ENCODE measurements at regions not wholly inside any gene's neighbourhood (a gene's known extent, or its start where the extent isn't known, plus 50 kb on each side); places are given as distances from the start of the nearest gene placed in this dataset.

DNA sequence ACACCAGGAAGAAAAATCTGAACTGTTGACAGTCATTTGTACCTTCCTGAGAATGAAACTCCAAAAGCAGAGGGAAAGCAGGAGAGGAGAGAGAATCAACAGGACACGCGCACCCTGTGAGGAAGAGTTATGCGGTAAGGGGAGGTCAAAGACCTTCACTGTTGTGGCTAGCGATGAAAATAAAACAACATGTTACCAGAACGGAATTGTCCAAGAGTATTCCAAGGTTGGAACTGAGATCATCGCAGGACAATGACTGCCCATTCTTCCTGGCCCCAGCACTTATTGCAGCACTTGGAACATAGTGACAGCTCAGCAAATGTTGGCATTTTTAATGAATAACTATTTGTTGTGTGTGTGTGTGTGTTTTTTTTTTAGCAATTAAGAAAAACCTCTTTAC, 176.0 kb upstream of the TSC22D1 start:
- H3K4me3 ChIP-seq (ENCODE audit: low read length), result no peak overlapping the region
- no peak for ATAC-seq (ENCODE audit: poor library complexity)
- H3K36me3 ChIP-seq (ENCODE audit: insufficient read depth, low read length), result no peaks in the 10 kb centered on the region
- no peak overlapping the region for H3K27ac ChIP-seq (ENCODE audit: low read depth in 1 of 2, low read length in 2 of 2)
- no peak overlapping the region for H3K4me3 Mint-ChIP-seq
- no peak for DNase-seq
- TF ChIP-seq, protein P1, sequence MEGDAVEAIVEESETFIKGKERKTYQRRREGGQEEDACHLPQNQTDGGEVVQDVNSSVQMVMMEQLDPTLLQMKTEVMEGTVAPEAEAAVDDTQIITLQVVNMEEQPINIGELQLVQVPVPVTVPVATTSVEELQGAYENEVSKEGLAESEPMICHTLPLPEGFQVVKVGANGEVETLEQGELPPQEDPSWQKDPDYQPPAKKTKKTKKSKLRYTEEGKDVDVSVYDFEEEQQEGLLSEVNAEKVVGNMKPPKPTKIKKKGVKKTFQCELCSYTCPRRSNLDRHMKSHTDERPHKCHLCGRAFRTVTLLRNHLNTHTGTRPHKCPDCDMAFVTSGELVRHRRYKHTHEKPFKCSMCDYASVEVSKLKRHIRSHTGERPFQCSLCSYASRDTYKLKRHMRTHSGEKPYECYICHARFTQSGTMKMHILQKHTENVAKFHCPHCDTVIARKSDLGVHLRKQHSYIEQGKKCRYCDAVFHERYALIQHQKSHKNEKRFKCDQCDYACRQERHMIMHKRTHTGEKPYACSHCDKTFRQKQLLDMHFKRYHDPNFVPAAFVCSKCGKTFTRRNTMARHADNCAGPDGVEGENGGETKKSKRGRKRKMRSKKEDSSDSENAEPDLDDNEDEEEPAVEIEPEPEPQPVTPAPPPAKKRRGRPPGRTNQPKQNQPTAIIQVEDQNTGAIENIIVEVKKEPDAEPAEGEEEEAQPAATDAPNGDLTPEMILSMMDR (IDR thresholded peaks at IDR 0.05), result no peak
- no peaks in the 10 kb centered on the region for H3K27me3 Mint-ChIP-seq
- H3K27me3 ChIP-seq (ENCODE audit: control insufficient read depth in 1 of 2, insufficient read depth in 2 of 2, low read length in 2 of 2), result no peaks in the 10 kb centered on the region
- H3K4me1 ChIP-seq (ENCODE audit: insufficient read depth, low read length), result no peaks in the 10 kb centered on the region
- intact Hi-C loops (cut with DNase I, micrococcal nuclease), result no loop called here
- no peaks in the 10 kb centered on the region for H3K36me3 Mint-ChIP-seq (ENCODE audit: low read depth)
- no peaks in the 10 kb centered on the region for H3K9me3 Mint-ChIP-seq
- ChIA-PET CTCF (no interaction called here), POLR2A (no interaction called here)
- H3K4me1 Mint-ChIP-seq (ENCODE audit: low read depth), result no peaks in the 10 kb centered on the region
- no peaks in the 10 kb centered on the region for H3K9me3 ChIP-seq (ENCODE audit: control insufficient read depth in 1 of 2, insufficient read depth in 1 of 2, low read length in 2 of 2)
- H3K27ac Mint-ChIP-seq, result no peak overlapping the region

DNA sequence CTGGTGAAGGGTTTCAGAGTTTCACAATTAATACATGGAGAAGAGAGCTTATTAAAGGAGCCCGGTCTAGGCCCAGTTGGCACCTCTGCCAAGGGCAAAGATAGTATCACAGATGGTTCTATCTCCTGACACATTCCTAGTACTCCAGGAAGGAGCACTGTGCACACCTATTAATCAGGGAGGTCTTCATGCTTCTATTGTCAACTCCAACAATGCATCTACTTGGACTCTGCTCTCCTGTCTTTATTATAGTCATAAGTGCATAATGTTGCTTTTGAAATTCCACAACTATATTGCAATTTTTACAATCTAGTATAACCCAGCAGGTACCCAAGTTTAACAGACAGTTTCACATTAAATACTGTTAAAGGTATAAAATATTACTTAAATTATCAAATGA, 174.5 kb upstream of the TSC22D1 start:
- DNase-seq (no peak), ATAC-seq (ENCODE audit: poor library complexity) (no peak)
- ChIA-PET CTCF (interaction anchor here (1.5 kb wide), 1 partner anchor 13 kb away, joined by 3 read pairs; no protein-coding TSS in a partner anchor), POLR2A (no interaction called here)
- Histone ChIP-seq H3K36me3 (ENCODE audit: insufficient read depth, low read length) (no peaks in the 10 kb centered on the region), H3K27ac (ENCODE audit: low read depth in 1 of 2, low read length in 2 of 2) (no peak overlapping the region), H3K4me1 (ENCODE audit: insufficient read depth, low read length) (no peaks in the 10 kb centered on the region), H3K4me3 (ENCODE audit: low read length) (no peak overlapping the region), H3K9me3 (ENCODE audit: control insufficient read depth in 1 of 2, insufficient read depth in 1 of 2, low read length in 2 of 2) (no peaks in the 10 kb centered on the region), H3K27me3 (ENCODE audit: control insufficient read depth in 1 of 2, insufficient read depth in 2 of 2, low read length in 2 of 2) (no peaks in the 10 kb centered on the region)
- intact Hi-C loops (cut with DNase I, micrococcal nuclease), result no loop called here
- Mint-ChIP-seq H3K9me3 (no peaks in the 10 kb centered on the region), H3K4me1 (ENCODE audit: low read depth) (no peaks in the 10 kb centered on the region), H3K27me3 (no peaks in the 10 kb centered on the region), H3K4me3 (no peak overlapping the region), H3K36me3 (ENCODE audit: low read depth) (no peaks in the 10 kb centered on the region), H3K27ac (no peak overlapping the region)
- TF ChIP-seq, protein P1 (IDR thresholded peaks at IDR 0.05), result no peak

DNA sequence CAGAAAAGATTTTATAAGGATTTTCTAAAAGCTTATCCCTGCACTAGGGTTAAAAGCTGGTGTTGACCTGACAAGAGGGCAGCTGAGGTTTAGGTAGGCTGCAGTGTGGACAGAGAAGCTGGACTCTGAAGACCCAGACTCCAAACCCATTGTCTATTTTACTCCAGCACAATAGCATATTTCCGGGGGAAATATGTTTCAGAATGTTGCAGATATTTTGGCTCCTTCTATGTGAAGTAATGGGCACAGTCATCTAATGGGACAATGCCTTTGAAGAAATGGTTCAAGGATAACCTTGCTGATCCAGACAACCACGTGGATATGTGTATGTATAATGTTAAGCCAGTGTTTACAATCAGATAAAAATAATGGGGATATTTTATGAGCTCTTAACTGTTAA, 173.8 kb upstream of the TSC22D1 start:
- ChIA-PET POLR2A (no interaction called here), CTCF (interaction anchor here (1.5 kb wide), 1 partner anchor 12 kb away, joined by 3 read pairs; no protein-coding TSS in a partner anchor)
- H3K27me3 Mint-ChIP-seq, result no peaks in the 10 kb centered on the region
- no peaks in the 10 kb centered on the region for H3K4me1 Mint-ChIP-seq (ENCODE audit: low read depth)
- Histone ChIP-seq H3K9me3 (ENCODE audit: control insufficient read depth in 1 of 2, insufficient read depth in 1 of 2, low read length in 2 of 2) (no peaks in the 10 kb centered on the region), H3K27me3 (ENCODE audit: control insufficient read depth in 1 of 2, insufficient read depth in 2 of 2, low read length in 2 of 2) (no peaks in the 10 kb centered on the region), H3K4me3 (ENCODE audit: low read length) (no peak overlapping the region), H3K36me3 (ENCODE audit: insufficient read depth, low read length) (no peaks in the 10 kb centered on the region), H3K27ac (ENCODE audit: low read depth in 1 of 2, low read length in 2 of 2) (no peak overlapping the region), H3K4me1 (ENCODE audit: insufficient read depth, low read length) (no peaks in the 10 kb centered on the region)
- TF ChIP-seq, protein P1 (IDR thresholded peaks at IDR 0.05), result no peak
- DNase-seq (no peak), ATAC-seq (ENCODE audit: poor library complexity) (no peak)
- no peaks in the 10 kb centered on the region for H3K36me3 Mint-ChIP-seq (ENCODE audit: low read depth)
- no peak overlapping the region for H3K4me3 Mint-ChIP-seq
- intact Hi-C loops (cut with DNase I, micrococcal nuclease), result no loop called here
- no peak overlapping the region for H3K27ac Mint-ChIP-seq
- H3K9me3 Mint-ChIP-seq, result no peaks in the 10 kb centered on the region

All from CD4-positive, alpha-beta T cell (primary cell).